ENCODE measurements at regions not wholly inside any gene's neighbourhood (a gene's known extent, or its start where the extent isn't known, plus 50 kb on each side); places are given as distances from the start of the nearest gene placed in this dataset.

- POLR2A ChIA-PET (ENCODE audit: partially characterized antibody): no interaction called here
- no peaks in the 10 kb centered on the region for H3K27me3 ChIP-seq (ENCODE audit: insufficient read depth, low read length)
- no peaks in the 10 kb centered on the region for H3K36me3 ChIP-seq (ENCODE audit: insufficient read depth, low read length)
- no peaks in the 10 kb centered on the region for H3K9me3 ChIP-seq (ENCODE audit: control insufficient read depth in 1 of 2, low read length in 2 of 2)
- intact Hi-C loops (cut with micrococcal nuclease): no loop called here
- H3K27ac ChIP-seq (ENCODE audit: low read depth, low read length): no peak overlapping the region
- Mint-ChIP-seq H3K4me1 (no peaks in the 10 kb centered on the region), H3K9me3 (peaks cover 0 to 3% (median 0%) of the 10 kb centered on the region in 8 donors), H3K27ac (no peak overlapping the region), H3K4me3 (no peak overlapping the region), H3K36me3 (no peaks in the 10 kb centered on the region), H3K27me3 (peaks cover 2 to 5% of the 10 kb centered on the region in 2 donors)
- CTCF ChIA-PET (ENCODE audit: partially characterized antibody): no interaction called here
- no peak overlapping the region for H3K4me3 ChIP-seq (ENCODE audit: low read length in 2 of 2)
- no peaks in the 10 kb centered on the region for H3K4me1 ChIP-seq (ENCODE audit: insufficient read depth, low read length)
- no peak for DNase-seq
Measured at GRCh38 chr10:128812000-128812399, 655.0 kb upstream of the MGMT start.

DNA sequence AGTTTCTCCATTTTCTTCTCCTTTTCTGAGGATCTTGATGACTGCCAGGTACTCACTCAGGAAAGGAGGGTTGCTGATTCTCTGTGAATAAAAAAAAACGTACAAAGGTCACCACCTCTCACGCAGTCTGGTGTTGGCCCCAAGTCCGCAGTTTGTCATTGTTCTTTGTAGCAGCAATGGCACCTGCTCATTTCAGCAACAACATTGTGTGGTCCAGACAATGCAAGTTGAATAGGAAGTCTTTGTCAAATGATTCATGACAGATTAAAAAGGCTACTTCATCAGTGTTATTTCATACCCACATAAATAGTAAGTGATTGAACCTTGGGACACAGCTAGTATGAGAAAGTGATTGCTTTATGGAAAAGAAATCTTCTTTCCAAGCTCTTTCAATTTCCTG is 653.5 kb upstream of the MGMT start:
- H3K4me1 Mint-ChIP-seq: no peaks in the 10 kb centered on the region
- Histone ChIP-seq H3K4me3 (ENCODE audit: low read length in 2 of 2) (no peak overlapping the region), H3K36me3 (ENCODE audit: insufficient read depth, low read length) (no peaks in the 10 kb centered on the region), H3K4me1 (ENCODE audit: insufficient read depth, low read length) (no peaks in the 10 kb centered on the region), H3K27me3 (ENCODE audit: insufficient read depth, low read length) (no peaks in the 10 kb centered on the region), H3K9me3 (ENCODE audit: control insufficient read depth in 1 of 2, low read length in 2 of 2) (no peaks in the 10 kb centered on the region), H3K27ac (ENCODE audit: low read depth, low read length) (no peak overlapping the region)
- peaks cover 0 to 3% (median 0%) of the 10 kb centered on the region in 8 donors for H3K9me3 Mint-ChIP-seq
- ChIA-PET POLR2A (ENCODE audit: partially characterized antibody) (no interaction called here), CTCF (ENCODE audit: partially characterized antibody) (no interaction called here)
- intact Hi-C loops (cut with micrococcal nuclease): no loop called here
- no peak overlapping the region for H3K27ac Mint-ChIP-seq
- no peak overlapping the region for H3K4me3 Mint-ChIP-seq
- H3K27me3 Mint-ChIP-seq: peaks cover 2 to 3% of the 10 kb centered on the region in 2 donors
- DNase-seq: no peak
- H3K36me3 Mint-ChIP-seq: no peaks in the 10 kb centered on the region

DNA sequence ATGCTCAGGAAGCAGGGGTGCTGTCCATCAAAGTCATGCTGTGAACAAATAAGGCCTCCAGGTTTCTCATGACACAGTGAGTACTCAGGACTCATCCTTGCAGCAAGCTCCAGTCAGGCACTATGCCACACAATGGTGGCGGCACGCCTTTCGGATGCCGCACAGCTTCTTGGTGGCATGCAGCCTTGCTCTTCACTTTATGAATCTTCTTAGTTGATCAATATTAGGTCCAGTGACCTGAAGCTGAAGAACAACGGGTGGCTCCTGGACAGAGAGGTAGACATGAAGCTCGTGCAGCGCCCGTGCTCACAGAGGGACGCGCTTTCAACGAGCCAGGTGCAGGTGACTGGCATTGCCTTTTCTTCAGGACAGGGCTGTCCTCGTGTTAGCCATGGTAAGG is 653.0 kb upstream of the MGMT start:
- Histone ChIP-seq H3K27ac (ENCODE audit: low read depth, low read length) (no peak overlapping the region), H3K36me3 (ENCODE audit: insufficient read depth, low read length) (no peaks in the 10 kb centered on the region), H3K4me1 (ENCODE audit: insufficient read depth, low read length) (no peaks in the 10 kb centered on the region), H3K4me3 (ENCODE audit: low read length in 2 of 2) (no peak overlapping the region), H3K27me3 (ENCODE audit: insufficient read depth, low read length) (no peaks in the 10 kb centered on the region), H3K9me3 (ENCODE audit: control insufficient read depth in 1 of 2, low read length in 2 of 2) (no peaks in the 10 kb centered on the region)
- POLR2A ChIA-PET (ENCODE audit: partially characterized antibody): no interaction called here
- Mint-ChIP-seq H3K9me3 (peaks cover 0 to 3% (median 0%) of the 10 kb centered on the region in 8 donors), H3K4me3 (no peak overlapping the region), H3K27me3 (peaks cover 2 to 3% of the 10 kb centered on the region in 2 donors), H3K36me3 (no peaks in the 10 kb centered on the region), H3K27ac (no peak overlapping the region), H3K4me1 (no peaks in the 10 kb centered on the region)
- intact Hi-C loops (cut with micrococcal nuclease): no loop called here
- CTCF ChIA-PET (ENCODE audit: partially characterized antibody): no interaction called here
- no peak for DNase-seq

- no peak overlapping the region for H3K27ac ChIP-seq (ENCODE audit: low read depth, low read length)
- POLR2A ChIA-PET (ENCODE audit: partially characterized antibody): no interaction called here
- no peaks in the 10 kb centered on the region for H3K27me3 ChIP-seq (ENCODE audit: insufficient read depth, low read length)
- intact Hi-C loops (cut with micrococcal nuclease): no loop called here
- H3K27me3 Mint-ChIP-seq: peaks cover 2 to 3% of the 10 kb centered on the region in 2 donors
- no peaks in the 10 kb centered on the region for H3K9me3 ChIP-seq (ENCODE audit: control insufficient read depth in 1 of 2, low read length in 2 of 2)
- no peak for DNase-seq
- CTCF ChIA-PET (ENCODE audit: partially characterized antibody): no interaction called here
- H3K36me3 ChIP-seq (ENCODE audit: insufficient read depth, low read length): no peaks in the 10 kb centered on the region
- H3K27ac Mint-ChIP-seq: no peak overlapping the region
- H3K4me1 Mint-ChIP-seq: no peaks in the 10 kb centered on the region
- no peak overlapping the region for H3K4me3 Mint-ChIP-seq
- no peaks in the 10 kb centered on the region for H3K4me1 ChIP-seq (ENCODE audit: insufficient read depth, low read length)
- H3K4me3 ChIP-seq (ENCODE audit: low read length in 2 of 2): no peak overlapping the region
- no peaks in the 10 kb centered on the region for H3K36me3 Mint-ChIP-seq
- peaks cover 0 to 2% (median 0%) of the 10 kb centered on the region in 8 donors for H3K9me3 Mint-ChIP-seq
Measured at GRCh38 chr10:128814782-128815181, 652.3 kb upstream of the MGMT start.

DNA sequence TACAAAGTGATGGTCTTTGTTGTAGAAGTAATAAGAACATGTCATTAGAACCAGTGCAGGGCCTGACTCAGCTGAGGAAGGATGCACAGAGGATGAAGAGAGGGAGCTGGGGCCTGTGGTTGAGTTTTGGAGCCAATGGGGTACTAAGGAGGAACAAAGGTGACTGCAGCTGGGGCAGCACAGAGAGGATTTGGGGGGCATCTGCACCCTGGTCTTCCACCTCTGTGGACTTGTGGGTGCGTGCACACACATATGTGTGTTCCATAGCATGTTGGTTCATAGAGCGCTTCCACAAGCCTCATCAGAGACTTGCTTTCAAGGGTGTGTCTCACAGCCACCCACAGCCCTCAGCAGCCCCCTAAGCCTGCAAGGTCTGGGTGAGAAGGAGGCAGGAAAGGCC is 650.3 kb upstream of the MGMT start:
- H3K36me3 ChIP-seq (ENCODE audit: insufficient read depth, low read length): no peaks in the 10 kb centered on the region
- ChIA-PET POLR2A (ENCODE audit: partially characterized antibody) (no interaction called here), CTCF (ENCODE audit: partially characterized antibody) (no interaction called here)
- intact Hi-C loops (cut with micrococcal nuclease): no loop called here
- peaks cover 2 to 3% of the 10 kb centered on the region in 2 donors for H3K27me3 Mint-ChIP-seq
- H3K4me3 Mint-ChIP-seq: no peak overlapping the region
- no peak overlapping the region for H3K27ac ChIP-seq (ENCODE audit: low read depth, low read length)
- H3K9me3 ChIP-seq (ENCODE audit: control insufficient read depth in 1 of 2, low read length in 2 of 2): no peaks in the 10 kb centered on the region
- H3K9me3 Mint-ChIP-seq: peaks cover 0 to 2% (median 0%) of the 10 kb centered on the region in 8 donors
- H3K4me1 Mint-ChIP-seq: no peaks in the 10 kb centered on the region
- DNase-seq: no peak
- H3K27me3 ChIP-seq (ENCODE audit: insufficient read depth, low read length): no peaks in the 10 kb centered on the region
- no peak overlapping the region for H3K4me3 ChIP-seq (ENCODE audit: low read length in 2 of 2)
- H3K36me3 Mint-ChIP-seq: no peaks in the 10 kb centered on the region
- no peaks in the 10 kb centered on the region for H3K4me1 ChIP-seq (ENCODE audit: insufficient read depth, low read length)
- no peak overlapping the region for H3K27ac Mint-ChIP-seq

GRCh38 chr10:128817636-128818035 is 649.4 kb upstream of the MGMT start:
- Mint-ChIP-seq H3K27me3 (peaks cover 2 to 3% of the 10 kb centered on the region in 2 donors), H3K27ac (no peak overlapping the region), H3K36me3 (no peaks in the 10 kb centered on the region), H3K9me3 (peaks cover 0 to 2% (median 0%) of the 10 kb centered on the region in 8 donors), H3K4me3 (no peak overlapping the region), H3K4me1 (no peaks in the 10 kb centered on the region)
- no peaks in the 10 kb centered on the region for H3K36me3 ChIP-seq (ENCODE audit: insufficient read depth, low read length)
- no peaks in the 10 kb centered on the region for H3K9me3 ChIP-seq (ENCODE audit: control insufficient read depth in 1 of 2, low read length in 2 of 2)
- H3K4me3 ChIP-seq (ENCODE audit: low read length in 2 of 2): no peak overlapping the region
- no peaks in the 10 kb centered on the region for H3K27me3 ChIP-seq (ENCODE audit: insufficient read depth, low read length)
- CTCF ChIA-PET (ENCODE audit: partially characterized antibody): no interaction called here
- POLR2A ChIA-PET (ENCODE audit: partially characterized antibody): no interaction called here
- no peaks in the 10 kb centered on the region for H3K4me1 ChIP-seq (ENCODE audit: insufficient read depth, low read length)
- intact Hi-C loops (cut with micrococcal nuclease): no loop called here
- DNase-seq: no peak
- H3K27ac ChIP-seq (ENCODE audit: low read depth, low read length): no peak overlapping the region

- DNase-seq: no peak
- Histone ChIP-seq H3K4me1 (ENCODE audit: insufficient read depth, low read length) (no peaks in the 10 kb centered on the region), H3K4me3 (ENCODE audit: low read length in 2 of 2) (no peak overlapping the region), H3K27me3 (ENCODE audit: insufficient read depth, low read length) (no peaks in the 10 kb centered on the region), H3K9me3 (ENCODE audit: control insufficient read depth in 1 of 2, low read length in 2 of 2) (no peaks in the 10 kb centered on the region), H3K27ac (ENCODE audit: low read depth, low read length) (no peak overlapping the region), H3K36me3 (ENCODE audit: insufficient read depth, low read length) (no peaks in the 10 kb centered on the region)
- Mint-ChIP-seq H3K36me3 (no peaks in the 10 kb centered on the region), H3K9me3 (peaks cover 0 to 2% (median 0%) of the 10 kb centered on the region in 8 donors), H3K27ac (no peak overlapping the region), H3K4me1 (no peaks in the 10 kb centered on the region), H3K4me3 (no peak overlapping the region), H3K27me3 (peaks cover 0 to 1% of the 10 kb centered on the region in 2 donors)
- POLR2A ChIA-PET (ENCODE audit: partially characterized antibody): no interaction called here
- intact Hi-C loops (cut with micrococcal nuclease): no loop called here
- CTCF ChIA-PET (ENCODE audit: partially characterized antibody): no interaction called here
Measured at GRCh38 chr10:128820663-128821062, 646.4 kb upstream of the MGMT start.

DNA sequence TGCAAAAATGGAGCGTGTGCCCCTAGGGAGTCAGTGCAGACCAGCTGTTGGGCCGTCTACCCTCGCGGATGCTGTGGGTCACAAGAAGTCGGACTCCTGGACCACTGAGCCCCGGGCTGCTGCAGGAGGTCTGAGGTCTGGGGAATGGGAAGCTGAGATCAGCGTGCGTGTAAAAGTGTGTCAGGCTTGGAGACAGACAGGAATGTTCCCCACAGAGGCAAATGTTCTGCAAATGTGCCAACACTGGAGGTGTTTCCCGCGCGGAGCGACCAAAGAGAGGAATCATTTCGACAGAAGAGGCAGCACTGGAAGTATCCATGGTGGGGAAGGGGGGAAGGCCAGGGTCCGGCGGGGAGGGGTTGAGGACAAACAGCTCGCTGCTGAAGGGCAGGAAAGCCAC is 643.8 kb upstream of the MGMT start:
- Histone ChIP-seq H3K36me3 (ENCODE audit: insufficient read depth, low read length) (no peaks in the 10 kb centered on the region), H3K9me3 (ENCODE audit: control insufficient read depth in 1 of 2, low read length in 2 of 2) (no peaks in the 10 kb centered on the region), H3K4me3 (ENCODE audit: low read length in 2 of 2) (no peak overlapping the region), H3K4me1 (ENCODE audit: insufficient read depth, low read length) (no peaks in the 10 kb centered on the region), H3K27ac (ENCODE audit: low read depth, low read length) (no peak overlapping the region), H3K27me3 (ENCODE audit: insufficient read depth, low read length) (no peaks in the 10 kb centered on the region)
- Mint-ChIP-seq H3K27me3 (no peaks in the 10 kb centered on the region), H3K27ac (no peak overlapping the region), H3K9me3 (peaks cover 0 to 2% (median 0%) of the 10 kb centered on the region in 8 donors), H3K4me1 (no peaks in the 10 kb centered on the region), H3K4me3 (no peak overlapping the region), H3K36me3 (no peaks in the 10 kb centered on the region)
- intact Hi-C loops (cut with micrococcal nuclease): no loop called here
- no peak for DNase-seq
- ChIA-PET POLR2A (ENCODE audit: partially characterized antibody) (no interaction called here), CTCF (ENCODE audit: partially characterized antibody) (no interaction called here)

Measured in CD4-positive, alpha-beta memory T cell (primary cell).